ENCODE measurements at regions not wholly inside any gene's neighbourhood (a gene's known extent, or its start where the extent isn't known, plus 50 kb on each side); places are given as distances from the start of the nearest gene placed in this dataset.

DNA sequence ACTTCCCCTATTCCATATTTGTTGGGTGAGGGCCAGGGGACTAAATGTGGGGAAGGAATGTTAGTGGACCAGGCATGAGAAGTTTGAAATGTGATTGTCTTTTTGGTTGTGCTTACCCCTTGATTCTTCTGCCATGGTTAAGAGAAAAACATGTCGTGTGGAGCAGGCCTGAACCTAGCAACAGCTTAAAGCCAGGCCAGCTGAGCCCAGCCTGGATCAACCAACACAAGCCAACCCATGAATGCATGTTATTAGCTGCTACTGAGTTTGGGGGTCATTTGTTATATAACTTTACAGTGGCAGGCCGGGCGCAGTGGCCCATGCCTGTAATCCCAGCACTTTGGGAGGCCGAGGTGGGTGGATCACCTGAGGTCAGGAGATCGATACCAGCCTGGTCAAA is 52.4 kb upstream of the TRIO start:
- DNase-seq (ENCODE audit: low read depth): no peak

DNA sequence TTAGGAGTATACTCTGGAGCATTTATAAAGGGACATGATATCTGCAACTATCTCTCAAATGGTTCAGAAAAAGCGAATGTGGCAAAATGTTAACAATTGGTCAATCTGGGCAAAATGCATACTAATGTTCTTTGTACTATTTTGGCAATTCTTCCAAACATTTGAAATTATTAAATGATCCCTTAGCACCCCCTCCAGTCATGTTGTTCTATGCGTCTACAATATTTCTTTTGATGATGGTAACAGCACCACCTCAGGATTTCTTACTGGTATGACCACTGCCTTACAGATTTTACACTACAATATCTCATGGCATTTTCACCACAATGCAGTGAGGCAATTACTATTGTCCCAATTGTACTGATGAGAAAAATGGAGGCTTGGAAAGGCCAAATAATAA is 52.9 kb upstream of the TRIO start:
- DNase-seq (ENCODE audit: low read depth): no peak

DNA sequence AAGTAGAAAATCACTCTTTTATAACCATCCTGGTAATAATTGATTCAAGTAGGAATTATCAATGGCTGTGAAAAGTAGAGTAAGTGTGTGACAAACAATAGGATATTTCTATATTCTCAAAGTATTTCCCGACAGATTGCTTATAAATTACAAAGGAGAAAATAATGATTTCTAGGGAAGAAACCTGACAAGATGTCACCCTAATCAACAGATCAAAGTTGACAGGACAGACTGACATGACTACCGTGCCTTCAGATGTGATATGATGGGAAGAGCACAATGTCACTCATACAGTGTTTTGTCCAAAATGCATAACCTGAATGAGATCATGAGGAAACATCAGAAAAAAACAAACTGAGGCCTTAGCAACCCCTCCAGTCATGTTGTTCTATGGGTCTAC is 53.9 kb upstream of the TRIO start:
- no peak for DNase-seq (ENCODE audit: low read depth)

DNA sequence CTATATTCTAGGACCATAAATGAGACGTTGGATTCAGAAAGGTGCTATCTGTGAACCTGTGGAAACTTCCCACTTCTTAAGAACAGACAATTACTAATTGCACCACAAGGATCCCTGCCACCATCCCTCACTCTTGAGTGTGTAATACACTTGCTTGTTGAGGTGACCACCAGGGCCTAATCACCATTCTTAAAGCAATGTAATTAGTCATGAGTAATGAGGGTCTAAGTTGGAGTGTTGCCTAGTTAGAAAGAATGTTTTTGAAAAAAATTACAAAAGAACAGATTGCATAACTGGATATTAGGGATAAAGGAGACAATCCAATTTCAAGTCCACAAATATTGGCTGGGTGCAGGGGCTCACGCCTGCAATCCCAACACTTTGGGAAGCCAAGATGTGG is 56.9 kb upstream of the TRIO start:
- DNase-seq (ENCODE audit: low read depth): no peak

DNA sequence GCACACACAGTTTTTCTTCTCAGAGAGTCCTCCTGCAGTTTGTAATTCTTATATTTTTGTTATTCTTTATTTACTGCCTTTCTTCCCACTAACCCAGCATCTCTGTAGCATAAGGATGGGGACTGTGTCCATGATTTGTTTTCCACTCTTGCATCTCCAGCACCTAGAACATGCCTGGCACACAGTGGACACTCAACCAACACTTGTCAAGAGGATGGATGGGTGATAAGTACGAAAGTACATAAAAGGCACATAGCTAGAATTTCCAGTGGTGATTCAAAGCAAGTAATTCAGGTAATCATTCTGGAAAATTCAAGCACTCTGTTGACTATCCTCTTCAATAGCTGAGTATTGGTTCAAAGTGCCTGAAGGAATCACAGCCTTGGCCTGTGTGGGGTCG is 60.2 kb upstream of the TRIO start:
- DNase-seq (ENCODE audit: low read depth): no peak

DNA sequence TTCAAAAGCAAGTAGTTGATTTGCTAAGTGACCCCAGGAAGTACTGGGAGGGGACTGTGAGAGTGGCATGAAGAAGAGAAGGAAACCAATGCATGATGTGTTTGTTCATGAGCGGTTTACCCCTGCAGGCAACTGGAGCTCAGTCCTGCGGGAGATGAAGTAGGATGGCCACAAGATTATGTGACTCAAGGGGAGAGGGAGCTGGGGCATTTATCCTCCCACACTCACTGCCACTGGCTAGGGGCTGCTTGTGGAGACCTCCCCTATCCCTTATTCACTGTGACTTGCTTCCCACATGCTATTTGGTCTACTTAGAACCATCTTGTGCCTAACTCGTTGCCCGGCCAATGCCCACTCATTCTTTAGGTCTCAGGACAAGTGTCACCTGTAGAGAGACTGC is 60.6 kb upstream of the TRIO start:
- DNase-seq (ENCODE audit: low read depth): no peak

DNA sequence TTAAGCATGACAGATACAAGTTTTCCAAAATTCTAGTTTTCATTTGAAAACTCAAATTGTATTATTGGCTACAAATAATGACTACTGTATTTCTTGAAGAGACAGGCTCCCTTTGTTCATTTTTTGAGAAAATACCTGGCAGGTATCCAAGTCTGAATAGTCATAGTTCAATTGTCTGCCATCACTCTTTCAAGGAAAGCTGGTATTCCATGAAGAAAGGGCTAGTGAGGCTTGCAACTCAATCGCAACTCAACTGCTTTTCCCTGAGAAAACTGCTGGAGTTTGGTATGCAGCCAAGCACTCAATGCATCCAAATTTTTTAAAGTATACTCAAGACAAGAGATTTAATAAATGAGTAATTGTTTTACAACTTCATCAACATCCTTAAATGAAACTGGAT is 61.4 kb upstream of the TRIO start:
- DNase-seq (ENCODE audit: low read depth): no peak

DNA sequence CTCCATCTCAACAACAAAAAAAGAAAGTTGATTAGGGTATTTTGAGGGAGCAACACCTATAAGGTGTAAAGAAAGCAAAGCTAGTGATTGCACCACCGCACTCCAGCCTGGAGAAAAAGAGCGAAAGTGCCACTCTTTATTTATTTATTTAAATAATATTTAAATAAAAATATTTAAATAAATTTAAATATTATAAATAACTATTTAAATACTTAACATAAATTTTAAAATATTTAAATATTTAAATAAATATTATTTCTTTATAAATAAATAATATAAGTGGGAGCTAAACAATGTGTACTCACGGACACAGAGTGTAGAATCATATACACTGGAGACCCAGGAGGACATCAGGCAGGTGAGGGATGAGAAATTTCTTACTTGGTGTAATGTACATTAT is 64.4 kb upstream of the TRIO start:
- no peak for DNase-seq (ENCODE audit: low read depth)

DNA sequence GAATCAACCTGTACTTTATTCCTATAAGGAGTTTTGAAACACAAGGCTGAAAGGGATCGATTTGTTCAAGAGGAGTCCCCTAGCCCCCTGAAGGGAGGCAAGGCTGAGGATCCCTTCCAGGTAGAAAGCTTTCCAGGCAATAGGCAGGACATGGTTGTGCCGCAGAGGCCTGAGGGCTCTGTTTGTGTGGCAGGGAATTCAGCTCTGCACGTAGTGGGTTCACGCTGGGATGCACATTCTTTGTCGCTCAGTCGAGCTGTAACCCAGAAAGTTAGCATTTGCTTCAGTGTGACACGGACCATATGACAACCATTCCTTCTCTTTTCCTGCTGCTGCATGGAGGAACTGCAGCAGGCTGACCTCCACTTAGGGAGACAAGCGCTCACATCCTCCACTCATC is 65.6 kb upstream of the TRIO start:
- no peak for DNase-seq (ENCODE audit: low read depth)

DNA sequence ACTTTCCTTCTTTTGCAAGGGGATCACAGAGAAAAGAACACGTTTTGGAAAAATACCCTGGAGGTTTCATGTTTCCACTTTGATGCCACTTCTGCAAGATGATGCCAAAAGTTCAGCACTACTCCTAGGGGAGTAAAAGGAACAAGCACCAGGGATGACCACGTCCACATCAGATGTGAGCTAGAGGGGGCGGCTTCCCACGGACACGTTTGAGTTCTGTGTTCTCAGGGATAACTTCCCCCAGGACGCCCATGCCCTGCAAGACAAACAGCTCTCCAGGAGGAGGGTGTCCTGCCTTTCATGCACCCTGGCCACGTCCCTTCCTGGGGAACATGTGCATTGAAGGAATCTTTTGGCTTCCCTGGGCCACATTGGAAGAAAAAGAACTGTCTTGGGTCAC is 66.6 kb upstream of the TRIO start:
- DNase-seq (ENCODE audit: low read depth): no peak

DNA sequence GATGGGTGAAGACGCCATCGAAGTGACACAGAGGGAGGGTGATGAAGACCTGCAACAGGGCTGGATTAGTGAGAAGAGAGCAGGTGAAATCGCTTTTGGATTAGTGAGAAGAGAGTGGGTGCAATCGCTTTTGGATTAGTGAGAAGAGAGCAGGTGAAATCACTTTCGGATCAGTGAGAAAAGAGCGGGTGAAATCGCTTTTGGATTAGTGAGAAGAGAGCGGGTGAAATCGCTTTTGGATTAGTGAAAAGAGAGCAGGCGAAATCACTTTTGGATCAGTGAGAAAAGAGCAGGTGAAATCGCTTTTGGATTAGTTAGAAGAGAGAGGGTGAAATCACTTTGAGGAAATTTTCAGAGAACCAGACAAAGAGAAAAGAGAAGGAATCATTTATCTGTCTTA is 67.2 kb upstream of the TRIO start:
- DNase-seq (ENCODE audit: low read depth): no peak

DNA sequence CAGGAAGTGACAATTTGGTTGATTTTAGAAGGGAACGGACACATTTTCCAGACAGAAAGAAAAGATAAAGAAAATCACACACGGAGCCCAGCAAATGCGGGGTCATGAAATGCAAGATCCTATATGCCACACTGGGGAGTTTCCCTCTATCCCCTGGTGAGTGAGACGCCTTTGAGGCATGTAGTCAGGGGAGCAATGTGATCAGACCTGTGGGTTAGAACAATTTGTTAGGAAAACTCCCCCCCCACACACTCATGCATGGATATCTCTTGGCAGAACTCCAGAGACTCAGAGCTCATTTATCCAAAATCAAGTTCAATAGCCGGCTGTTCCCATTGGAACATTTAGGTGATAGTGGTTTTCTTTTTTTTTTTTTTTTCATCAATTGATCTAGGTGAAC is 71.7 kb upstream of the TRIO start:
- DNase-seq (ENCODE audit: low read depth): no peak

DNA sequence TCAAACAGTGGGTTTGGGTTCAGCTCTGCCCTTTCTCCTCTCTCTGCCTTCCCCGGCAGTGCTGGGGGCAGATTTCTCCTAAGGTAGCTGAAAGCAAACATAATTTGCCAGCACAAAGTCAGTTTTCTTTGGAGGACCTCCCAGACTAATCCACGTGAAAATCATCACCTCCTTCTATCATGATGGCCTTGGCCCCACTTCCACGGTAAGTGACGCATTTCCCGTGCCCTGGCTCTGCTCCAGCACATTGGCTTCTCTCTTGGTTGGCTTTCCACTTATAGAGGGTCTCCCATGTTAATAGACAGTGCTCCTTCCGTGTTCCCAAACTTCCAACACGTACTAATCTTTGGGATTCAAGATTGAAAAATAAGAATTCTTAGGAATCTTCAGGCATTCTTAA is 74.1 kb upstream of the TRIO start:
- no peak for DNase-seq (ENCODE audit: low read depth)

DNA sequence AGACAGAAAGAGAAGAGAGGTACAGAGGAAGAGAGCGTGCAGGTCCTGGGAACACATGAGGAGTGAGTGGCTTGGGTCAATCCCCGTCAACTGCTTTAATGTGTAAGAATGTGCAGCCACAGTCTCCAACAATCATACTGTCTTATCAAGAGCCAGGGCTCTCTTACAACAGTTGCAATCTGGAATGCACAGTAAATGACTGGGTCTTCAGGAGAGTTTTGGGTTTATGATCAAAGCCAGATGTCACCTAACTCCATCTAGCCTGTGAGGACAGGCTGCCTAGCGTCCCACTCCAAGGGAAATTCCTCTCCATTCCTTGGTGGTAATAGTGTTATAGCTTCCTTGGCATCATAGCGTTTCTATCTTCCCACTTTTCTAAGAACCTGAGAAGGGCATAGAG is 75.0 kb upstream of the TRIO start:
- DNase-seq (ENCODE audit: low read depth): no peak

DNA sequence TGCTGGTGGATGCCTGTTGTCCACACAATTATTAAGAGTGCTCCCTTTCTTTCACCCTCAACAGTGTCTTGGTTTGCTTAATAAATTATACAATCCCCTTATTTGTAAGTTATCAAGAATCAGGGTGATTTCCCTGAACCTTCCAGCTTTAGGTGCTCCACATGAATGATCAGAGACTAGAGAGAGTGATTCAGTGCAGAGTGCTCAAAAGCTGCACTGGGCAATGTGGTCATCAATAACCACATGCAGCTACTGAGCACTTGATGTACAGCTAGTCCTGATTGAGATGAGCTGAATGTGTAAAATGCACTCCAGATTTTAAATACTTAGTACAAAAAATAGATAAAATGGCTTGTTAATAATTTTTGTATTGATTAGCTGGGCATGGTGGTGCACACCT is 76.8 kb upstream of the TRIO start:
- DNase-seq (ENCODE audit: low read depth): no peak

DNA sequence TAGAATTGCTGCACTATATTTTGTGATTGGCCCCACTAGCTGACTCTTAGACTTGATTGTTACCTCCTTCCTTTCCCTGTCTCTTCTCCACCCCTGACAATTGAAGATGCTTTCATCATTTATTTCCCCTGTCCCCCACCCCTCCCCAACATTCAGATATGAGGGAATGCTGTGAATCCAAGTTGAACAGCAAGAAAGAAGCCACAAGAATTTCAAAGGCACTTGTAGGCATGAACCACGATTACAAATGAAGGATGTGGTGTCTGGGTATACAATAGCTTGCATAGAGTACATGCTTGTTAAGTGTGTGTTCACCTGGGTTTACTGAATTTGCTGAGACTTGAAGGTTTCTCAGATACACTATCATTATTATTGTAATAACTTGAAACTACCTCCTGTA is 78.3 kb upstream of the TRIO start:
- no peak for DNase-seq (ENCODE audit: low read depth)

DNA sequence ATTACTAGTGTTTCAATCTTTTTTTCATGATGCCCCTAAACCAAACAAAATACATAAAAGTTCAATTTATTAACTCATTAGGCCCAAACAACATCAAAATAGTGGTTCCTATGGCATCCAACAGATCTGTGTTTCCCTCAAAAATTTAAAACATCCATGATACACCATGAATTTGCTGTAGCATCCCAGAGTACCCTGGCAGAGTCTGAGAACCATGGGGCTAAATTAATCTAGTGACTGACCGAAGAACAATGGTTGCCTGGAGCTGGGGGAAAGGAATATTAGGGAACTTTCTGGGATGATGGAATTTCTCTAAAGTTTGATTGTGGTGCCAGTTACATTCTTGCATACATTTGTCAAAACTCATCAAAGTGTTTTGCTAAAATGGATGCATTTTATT is 79.5 kb upstream of the TRIO start:
- no peak for DNase-seq (ENCODE audit: low read depth)

DNA sequence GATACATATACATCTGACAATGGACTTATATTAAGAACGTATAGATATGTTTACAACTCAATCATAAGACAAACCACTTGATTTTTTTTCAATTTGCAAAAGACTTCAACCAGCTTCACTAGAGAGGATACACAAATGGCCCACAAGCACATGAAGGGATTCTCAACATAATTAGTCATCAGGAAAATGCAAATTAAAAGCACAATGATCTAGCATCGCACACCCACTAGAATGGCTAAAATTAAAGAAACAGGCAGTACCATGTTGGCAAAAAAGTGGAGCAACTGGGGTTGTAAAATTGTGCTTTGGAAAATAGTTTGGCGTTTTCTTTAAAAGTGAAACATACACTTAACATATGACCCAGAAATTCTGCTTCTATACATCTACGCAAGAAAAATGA is 80.0 kb upstream of the TRIO start:
- no peak for DNase-seq (ENCODE audit: low read depth)

DNA sequence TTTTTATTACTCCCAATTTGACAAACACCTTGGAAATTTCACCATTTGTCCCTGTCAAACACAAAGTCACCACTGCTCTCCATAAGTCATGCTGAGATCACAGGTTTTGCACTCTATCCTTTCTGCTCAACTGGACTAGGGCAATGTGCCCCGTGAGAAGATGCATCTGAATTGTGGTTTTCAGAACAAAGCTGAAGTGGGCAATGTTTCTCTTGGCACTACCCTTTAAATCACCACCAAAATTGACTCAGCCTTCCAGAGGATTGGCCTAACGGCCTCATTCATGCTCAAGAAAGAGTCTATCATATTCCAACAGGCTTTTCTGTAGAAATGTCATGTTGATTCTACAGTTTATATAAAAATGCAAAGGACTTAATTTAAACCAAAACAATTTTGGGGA is 81.0 kb upstream of the TRIO start:
- DNase-seq (ENCODE audit: low read depth): no peak

DNA sequence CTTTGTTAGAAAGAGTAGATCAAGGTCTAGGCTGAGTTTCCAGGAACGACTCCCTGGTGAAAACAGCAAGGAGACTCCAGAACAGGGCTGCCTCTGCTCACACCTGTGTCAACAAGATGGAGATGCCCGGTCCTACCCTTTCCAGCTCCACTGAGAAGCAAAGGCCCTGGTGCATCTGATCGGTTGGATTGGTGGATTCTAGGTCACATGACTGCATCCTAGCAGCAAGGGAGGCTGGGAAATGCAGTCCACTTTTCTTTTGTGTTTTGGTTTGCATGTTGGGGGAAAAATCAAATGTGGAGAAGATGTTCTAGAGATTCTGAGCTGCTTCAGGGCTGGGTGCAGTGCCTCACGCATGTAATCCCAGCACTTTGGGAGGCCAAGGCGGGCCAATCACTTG is 82.0 kb upstream of the TRIO start:
- no peak for DNase-seq (ENCODE audit: low read depth)

DNA sequence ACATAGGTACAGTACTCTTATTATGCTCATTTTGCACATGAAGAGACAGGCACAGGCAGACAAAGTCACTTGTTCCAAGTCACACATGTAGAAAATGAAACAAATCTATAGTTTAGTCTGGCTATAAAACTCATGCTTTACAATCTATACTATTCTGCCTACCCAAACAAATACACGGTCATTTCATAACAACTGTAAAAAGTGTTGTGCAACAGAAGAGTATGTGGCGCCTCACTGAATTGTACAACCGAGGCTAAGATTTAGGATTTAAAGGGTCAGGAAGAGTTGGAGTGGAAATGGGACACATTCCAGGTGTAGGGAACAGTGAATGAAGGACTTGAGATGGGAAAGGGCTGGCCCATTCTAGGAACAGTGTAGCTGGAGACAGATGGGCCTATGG is 82.9 kb upstream of the TRIO start:
- DNase-seq (ENCODE audit: low read depth): no peak

DNA sequence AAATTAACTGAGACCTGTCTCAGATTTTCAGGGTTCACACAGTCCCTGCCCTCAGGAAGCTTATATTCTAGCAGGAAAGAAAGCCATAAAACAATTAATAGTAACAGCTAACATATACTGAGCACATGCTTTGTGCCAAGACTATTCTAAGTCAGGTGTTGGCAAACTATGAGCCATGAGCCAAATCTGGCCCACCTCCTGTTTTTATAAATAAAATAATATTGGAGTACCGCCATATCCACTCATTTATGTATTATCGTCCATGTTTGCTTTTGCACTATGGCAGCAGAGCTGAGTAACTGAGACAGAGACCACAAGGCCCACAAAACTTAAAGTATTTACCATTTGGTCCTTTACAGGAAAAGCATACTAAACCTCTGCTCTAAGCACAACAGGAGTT is 83.3 kb upstream of the TRIO start:
- DNase-seq (ENCODE audit: low read depth): no peak

DNA sequence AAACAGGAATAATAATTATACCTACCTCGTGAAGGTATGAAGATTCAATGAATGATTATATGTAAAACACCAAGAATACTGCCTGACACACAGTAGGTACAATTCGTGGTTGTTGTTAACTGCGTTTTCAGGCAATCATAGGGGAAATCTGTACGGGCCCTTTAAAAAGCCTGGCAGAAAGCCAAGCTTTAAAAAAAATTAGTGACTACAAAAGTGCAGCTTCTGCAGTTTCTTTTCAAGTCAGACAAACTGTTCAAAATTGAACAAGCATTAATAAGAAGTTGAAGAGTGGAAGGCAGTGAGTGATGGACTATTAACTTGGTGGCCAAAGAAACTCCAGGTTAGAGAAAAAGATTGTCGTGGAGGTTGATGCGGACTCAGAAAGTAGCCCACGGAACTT is 85.9 kb upstream of the TRIO start:
- no peak for DNase-seq (ENCODE audit: low read depth)

DNA sequence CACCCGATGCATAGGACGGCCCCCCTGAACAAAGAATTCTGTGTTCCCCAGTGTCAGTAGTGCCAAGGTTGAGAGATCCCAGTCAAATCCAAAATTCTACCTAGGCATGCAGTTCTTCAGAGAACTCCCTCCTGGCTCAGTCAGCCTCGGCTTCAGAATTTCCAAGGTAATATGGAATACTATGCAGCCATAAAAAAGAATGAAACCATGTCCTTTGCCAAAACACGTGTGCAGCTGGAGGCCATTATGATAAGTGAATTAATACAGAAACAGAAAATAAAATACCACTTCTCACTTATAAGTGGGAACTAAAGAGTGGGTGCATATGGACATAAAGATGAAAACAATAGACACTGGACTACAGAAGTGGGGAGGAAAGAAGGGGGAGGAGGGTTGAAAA is 87.1 kb upstream of the TRIO start:
- DNase-seq (ENCODE audit: low read depth): no peak

All from stimulated activated CD8-positive, alpha-beta memory T cell treated with anti-CD3 and anti-CD28 coated beads, Interleukin-15, amount 100 ng/mL, for 24 hours (primary cell).